ENCODE measurements at regions not wholly inside any gene's neighbourhood (a gene's known extent, or its start where the extent isn't known, plus 50 kb on each side); places are given as distances from the start of the nearest gene placed in this dataset.

GRCh38 chr15:69973102-69973714, 124.5 kb downstream of the TLE3 start:
- no peak overlapping the region for H3K4me3 ChIP-seq (replicated peaks in 1 of 3)
- intact Hi-C loops (cut with DNase I) = no loop called here
- no peak overlapping the region for H3K27ac ChIP-seq
- TF ChIP-seq, protein P1, sequence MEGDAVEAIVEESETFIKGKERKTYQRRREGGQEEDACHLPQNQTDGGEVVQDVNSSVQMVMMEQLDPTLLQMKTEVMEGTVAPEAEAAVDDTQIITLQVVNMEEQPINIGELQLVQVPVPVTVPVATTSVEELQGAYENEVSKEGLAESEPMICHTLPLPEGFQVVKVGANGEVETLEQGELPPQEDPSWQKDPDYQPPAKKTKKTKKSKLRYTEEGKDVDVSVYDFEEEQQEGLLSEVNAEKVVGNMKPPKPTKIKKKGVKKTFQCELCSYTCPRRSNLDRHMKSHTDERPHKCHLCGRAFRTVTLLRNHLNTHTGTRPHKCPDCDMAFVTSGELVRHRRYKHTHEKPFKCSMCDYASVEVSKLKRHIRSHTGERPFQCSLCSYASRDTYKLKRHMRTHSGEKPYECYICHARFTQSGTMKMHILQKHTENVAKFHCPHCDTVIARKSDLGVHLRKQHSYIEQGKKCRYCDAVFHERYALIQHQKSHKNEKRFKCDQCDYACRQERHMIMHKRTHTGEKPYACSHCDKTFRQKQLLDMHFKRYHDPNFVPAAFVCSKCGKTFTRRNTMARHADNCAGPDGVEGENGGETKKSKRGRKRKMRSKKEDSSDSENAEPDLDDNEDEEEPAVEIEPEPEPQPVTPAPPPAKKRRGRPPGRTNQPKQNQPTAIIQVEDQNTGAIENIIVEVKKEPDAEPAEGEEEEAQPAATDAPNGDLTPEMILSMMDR (IDR thresholded peaks at IDR 0.05) = no peak
- no peak for TF ChIP-seq POLR2A (IDR thresholded peaks at IDR 0.05)
- no peaks in the 10 kb centered on the region for H3K9me3 ChIP-seq
- DNase-seq = no peak
- 42 to 48% methylated on average over 6 of the region's 6 CpGs for WGBS, 2 donors
- H3K36me3 ChIP-seq = no peaks in the 10 kb centered on the region
- H3K27me3 ChIP-seq = no peaks in the 10 kb centered on the region
- no peaks in the 10 kb centered on the region for H3K4me1 ChIP-seq

GRCh38 chr15:69973880-69974279, 123.8 kb downstream of the TLE3 start:
- H3K36me3 ChIP-seq = no peaks in the 10 kb centered on the region
- no peaks in the 10 kb centered on the region for H3K4me1 ChIP-seq
- no peak overlapping the region for H3K4me3 ChIP-seq (replicated peaks in 1 of 3)
- TF ChIP-seq, protein P1 (IDR thresholded peaks at IDR 0.05) = no peak
- TF ChIP-seq POLR2A (IDR thresholded peaks at IDR 0.05) = no peak
- H3K27ac ChIP-seq = no peak overlapping the region
- H3K9me3 ChIP-seq = no peaks in the 10 kb centered on the region
- intact Hi-C loops (cut with DNase I) = no loop called here
- DNase-seq = no peak
- whole genome bisulfite sequencing, 2 donors = 63 to 70% methylated on average over 4 of the region's 4 CpGs
- H3K27me3 ChIP-seq = no peaks in the 10 kb centered on the region

DNA sequence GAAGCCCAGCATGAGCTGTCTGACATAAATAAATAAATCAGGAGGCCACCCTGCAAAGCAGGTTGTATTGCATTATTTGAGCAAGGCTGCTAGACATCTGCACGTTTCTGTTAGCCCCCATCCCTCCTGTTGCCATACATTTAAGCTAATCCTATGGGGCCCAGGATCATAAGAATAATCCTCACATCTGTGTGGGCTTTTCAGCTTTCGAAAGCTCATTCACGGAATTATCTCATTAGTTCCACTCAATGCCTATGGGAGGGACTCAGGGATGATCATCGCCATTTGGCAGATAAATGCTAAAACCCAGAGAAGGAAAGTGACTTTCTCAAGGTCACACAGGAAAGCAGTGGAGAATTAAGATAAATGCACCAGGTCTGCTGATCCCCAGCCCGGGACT, 123.4 kb downstream of the TLE3 start:
- TF ChIP-seq, protein P1 (IDR thresholded peaks at IDR 0.05) = no peak
- no peak for TF ChIP-seq POLR2A (IDR thresholded peaks at IDR 0.05)
- WGBS, 2 donors = 65 to 68% methylated on average over 5 of the region's 5 CpGs
- intact Hi-C loops (cut with DNase I) = no loop called here
- no peaks in the 10 kb centered on the region for H3K27me3 ChIP-seq
- no peak for DNase-seq
- H3K4me1 ChIP-seq = no peaks in the 10 kb centered on the region
- no peak overlapping the region for H3K27ac ChIP-seq
- no peaks in the 10 kb centered on the region for H3K36me3 ChIP-seq
- no peaks in the 10 kb centered on the region for H3K9me3 ChIP-seq
- H3K4me3 ChIP-seq (replicated peaks in 1 of 3) = no peak overlapping the region

DNA sequence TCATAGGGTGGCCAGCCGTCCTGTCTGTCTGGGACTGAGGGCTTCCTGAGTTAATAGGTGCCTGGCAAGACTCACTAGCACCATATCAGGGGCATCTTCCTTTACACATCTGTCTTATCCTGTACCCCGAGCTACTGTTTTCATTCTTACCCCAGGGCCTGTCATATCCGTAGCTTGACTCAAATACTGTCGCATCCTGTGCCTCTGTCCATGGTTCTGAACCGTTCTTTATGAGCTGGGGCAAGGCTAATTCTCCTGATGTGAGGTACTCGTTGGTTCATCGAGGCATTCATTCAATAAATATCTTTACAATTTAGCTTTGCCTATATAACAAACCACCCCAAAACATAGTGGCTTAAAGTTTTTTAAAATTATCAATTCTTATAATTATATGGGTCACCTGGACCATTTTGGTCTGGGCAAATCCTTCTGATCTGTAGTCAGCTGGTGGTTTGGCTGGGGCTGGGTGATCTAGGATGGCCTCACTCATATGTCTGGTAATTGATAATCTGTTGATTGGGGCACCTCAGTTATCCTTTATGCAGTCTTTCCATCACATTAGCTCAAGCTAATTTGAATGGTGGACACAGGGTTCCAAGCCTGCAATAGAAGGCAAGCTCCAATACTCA, 121.2 kb downstream of the TLE3 start:
- TF ChIP-seq POLR2A (IDR thresholded peaks at IDR 0.05) = no peak
- TF ChIP-seq, protein P1 (IDR thresholded peaks at IDR 0.05) = no peak
- peak in 1 of 2 donors; percentile 53 for DNase-seq
- Histone ChIP-seq H3K36me3 (no peaks in the 10 kb centered on the region), H3K9me3 (no peaks in the 10 kb centered on the region), H3K4me3 (replicated peaks in 1 of 3) (no peak overlapping the region), H3K27me3 (no peaks in the 10 kb centered on the region), H3K27ac (no peak overlapping the region), H3K4me1 (no peaks in the 10 kb centered on the region)
- intact Hi-C loops (cut with DNase I) = no loop called here
- 23% methylated on average over 7 of the region's 7 CpGs for WGBS, 2 donors

- DNase-seq = no peak
- no peak overlapping the region for H3K4me3 ChIP-seq (replicated peaks in 1 of 3)
- TF ChIP-seq, protein P1 (IDR thresholded peaks at IDR 0.05) = no peak
- H3K27ac ChIP-seq = no peak overlapping the region
- intact Hi-C loops (cut with DNase I) = no loop called here
- WGBS, 2 donors = 89 to 92% methylated on average over 5 to 6 of the region's 7 CpGs
- H3K4me1 ChIP-seq = no peaks in the 10 kb centered on the region
- no peaks in the 10 kb centered on the region for H3K27me3 ChIP-seq
- no peaks in the 10 kb centered on the region for H3K36me3 ChIP-seq
- H3K9me3 ChIP-seq = no peaks in the 10 kb centered on the region
These were observed 119.1 kb downstream of the TLE3 start for GRCh38 chr15:69978603-69979002.

All from thyroid gland (tissue), 4 donors.